OCI-LY1 (cell line): ENCODE measurements at regions not wholly inside any gene's neighbourhood (a gene's known extent, or its start where the extent isn't known, plus 50 kb on each side); places are given as distances from the start of the nearest gene placed in this dataset.

ENCODE experiments used
- EZH2 ChIP-seq: fragments of 200-600 bp; sonication (generic), shearing (Covaris generic); IDR thresholded peaks from 2 replicates; pipeline ENCODE4 v1.8.0; 2017; ENCODE audit warnings: borderline replicate concordance, mixed run types, mild to moderate bottlenecking, antibody characterized with exemption, low read length, moderate library complexity, mixed read lengths
- TF ChIP-seq, protein P1 (sequence below): fragments of 200-600 bp; sonication (generic), shearing (Covaris generic); IDR thresholded peaks from 2 replicates; pipeline ENCODE4 v1.5.1; 2017; ENCODE audit warnings: mild to moderate bottlenecking, antibody characterized with exemption, low read length, moderate library complexity, mixed read lengths

DNA sequence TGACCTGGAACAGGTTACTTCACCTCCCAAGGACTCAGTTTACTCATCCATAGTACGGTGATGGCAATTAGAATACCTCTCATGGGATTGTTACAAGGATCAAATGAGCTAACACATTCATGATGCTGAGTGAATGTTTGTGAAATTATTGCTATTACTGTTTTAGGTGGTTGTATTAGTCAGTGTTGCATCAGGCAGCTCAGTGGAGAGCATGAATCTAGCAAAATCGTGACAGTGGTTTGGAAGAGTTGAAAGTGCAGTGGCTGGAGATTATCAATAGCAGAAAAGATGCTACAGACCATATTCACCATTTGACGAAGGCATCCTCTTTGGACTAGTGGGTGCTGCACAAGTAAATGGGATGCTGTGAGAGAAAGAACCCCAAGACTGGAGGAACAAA is 50.4 kb upstream of the CTNNBL1 start:
- TF ChIP-seq, protein P1, sequence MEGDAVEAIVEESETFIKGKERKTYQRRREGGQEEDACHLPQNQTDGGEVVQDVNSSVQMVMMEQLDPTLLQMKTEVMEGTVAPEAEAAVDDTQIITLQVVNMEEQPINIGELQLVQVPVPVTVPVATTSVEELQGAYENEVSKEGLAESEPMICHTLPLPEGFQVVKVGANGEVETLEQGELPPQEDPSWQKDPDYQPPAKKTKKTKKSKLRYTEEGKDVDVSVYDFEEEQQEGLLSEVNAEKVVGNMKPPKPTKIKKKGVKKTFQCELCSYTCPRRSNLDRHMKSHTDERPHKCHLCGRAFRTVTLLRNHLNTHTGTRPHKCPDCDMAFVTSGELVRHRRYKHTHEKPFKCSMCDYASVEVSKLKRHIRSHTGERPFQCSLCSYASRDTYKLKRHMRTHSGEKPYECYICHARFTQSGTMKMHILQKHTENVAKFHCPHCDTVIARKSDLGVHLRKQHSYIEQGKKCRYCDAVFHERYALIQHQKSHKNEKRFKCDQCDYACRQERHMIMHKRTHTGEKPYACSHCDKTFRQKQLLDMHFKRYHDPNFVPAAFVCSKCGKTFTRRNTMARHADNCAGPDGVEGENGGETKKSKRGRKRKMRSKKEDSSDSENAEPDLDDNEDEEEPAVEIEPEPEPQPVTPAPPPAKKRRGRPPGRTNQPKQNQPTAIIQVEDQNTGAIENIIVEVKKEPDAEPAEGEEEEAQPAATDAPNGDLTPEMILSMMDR = no peak
- no peak for TF ChIP-seq EZH2
